GM21447 (cell line): ENCODE measurements at regions not wholly inside any gene's neighbourhood (a gene's known extent, or its start where the extent isn't known, plus 50 kb on each side); places are given as distances from the start of the nearest gene placed in this dataset.
"Not testable (repeated sequence)": the region's sequence is repeated elsewhere in the genome, so short reads cannot be mapped to it uniquely, and the experiment has no call there.

ENCODE experiments used
- ATAC-seq: cut with Tn5 transposase; IDR thresholded peaks from one replicate; pipeline ENCODE4 v1.9.1; 2021; ENCODE audit not compliant: unreplicated experiment

DNA sequence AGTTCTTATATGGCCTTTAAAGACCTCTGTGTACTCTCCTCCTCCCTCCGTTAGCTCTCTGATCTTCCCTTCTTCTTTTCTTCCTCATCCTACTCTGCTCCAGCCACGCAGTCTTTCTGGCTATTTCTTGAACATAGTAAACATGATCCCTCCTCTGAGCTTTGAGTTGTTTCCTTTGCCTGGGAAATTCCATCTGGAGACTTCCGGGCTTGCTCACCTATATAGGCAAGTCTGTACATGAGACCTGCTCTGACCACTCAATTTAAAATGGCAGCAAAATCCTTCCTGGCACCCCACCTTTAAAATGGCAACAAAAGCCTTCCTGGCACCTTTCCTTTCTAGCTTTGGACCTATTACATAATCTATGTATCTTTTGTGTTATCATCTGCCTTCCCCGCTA, 517.6 kb downstream of the TTLL7 start:
- not testable (repeated sequence) for ATAC-seq

DNA sequence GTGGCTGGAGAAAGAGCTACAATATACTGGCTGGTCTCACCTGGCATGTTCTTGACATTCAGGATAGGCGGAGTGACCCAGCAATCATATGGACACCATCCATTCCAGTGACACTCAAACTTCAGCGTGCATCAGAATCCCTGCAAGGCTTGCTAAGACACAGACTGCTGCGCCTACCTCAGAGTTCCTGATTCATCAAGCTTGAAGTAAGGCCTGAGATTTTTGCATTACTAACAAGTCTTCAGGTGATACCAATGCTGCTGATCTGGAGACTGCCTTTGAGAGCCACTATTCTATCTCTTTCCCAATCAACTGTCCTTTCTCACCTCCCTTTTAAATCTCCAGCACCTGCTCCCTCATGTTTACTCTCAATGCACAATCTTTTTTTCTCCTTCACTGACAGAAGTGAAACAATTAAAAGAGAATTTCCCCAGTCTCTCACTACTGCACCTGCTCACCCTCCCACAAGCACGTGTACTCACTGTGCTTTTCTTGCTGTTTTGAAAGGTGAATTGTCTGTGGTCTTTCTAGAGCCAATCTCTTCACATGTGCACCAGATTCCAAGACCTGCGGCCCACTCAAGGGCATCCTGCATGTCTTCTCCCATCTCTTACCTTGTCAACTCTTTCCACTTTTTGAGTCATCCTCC, 519.2 kb downstream of the TTLL7 start:
- ATAC-seq = peak; percentile 46

DNA sequence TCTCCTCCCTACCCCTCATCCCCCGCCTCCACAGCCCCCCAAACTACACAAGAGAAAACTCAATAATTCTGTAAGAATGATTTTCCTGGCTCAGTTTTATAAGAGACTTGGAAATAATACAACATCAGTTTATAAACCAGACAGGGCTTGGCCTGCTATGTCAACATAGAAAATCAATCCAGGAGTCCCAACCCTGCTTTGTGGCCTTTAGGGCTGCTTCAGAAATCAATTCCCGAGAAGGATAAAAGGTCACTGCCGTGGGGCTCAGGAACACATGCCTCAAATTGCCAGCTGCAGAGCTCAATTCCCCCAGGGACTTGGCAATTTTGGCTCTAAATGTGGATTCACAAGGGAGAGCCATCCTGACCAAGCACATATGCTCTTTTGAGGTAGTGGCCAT, 520.8 kb downstream of the TTLL7 start:
- not testable (repeated sequence) for ATAC-seq

DNA sequence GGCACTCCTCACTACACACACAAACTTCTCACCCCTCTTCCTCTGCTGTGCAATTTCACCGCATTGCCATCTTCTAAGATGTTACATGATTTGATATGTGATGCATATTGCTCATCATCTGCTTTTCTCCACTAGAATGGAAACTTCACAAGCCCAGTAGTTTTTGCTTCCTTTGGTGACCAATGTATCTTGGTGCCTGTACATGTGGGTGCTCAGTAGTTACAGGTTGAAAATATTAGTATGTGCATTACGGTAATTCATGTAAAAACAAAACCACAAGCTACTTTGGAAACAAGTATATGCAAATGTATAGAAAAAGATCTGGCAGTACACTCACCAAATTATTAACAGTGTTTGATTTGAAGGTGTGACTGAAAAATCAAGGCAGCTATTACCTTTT, 522.4 kb downstream of the TTLL7 start:
- ATAC-seq = not testable (repeated sequence)

DNA sequence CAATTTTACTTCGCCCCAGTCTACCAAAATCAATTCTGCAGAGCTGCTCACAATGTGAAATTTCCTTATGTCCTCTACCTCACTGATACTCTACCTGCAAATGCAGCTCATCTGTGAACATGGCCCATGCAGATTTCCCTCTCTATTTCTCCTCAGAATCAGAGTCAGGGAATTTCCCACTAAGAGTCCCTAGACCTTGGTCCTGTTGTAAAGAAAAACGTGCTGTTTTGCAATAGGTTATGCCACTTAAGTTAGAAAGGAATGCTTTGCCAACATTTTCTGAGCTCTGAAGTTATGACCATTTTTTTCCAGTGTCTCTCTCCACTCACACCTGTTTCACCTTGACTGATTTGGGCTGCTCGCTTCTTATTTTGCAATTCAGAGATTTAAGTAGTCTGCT, 524.0 kb downstream of the TTLL7 start:
- not testable (repeated sequence) for ATAC-seq

DNA sequence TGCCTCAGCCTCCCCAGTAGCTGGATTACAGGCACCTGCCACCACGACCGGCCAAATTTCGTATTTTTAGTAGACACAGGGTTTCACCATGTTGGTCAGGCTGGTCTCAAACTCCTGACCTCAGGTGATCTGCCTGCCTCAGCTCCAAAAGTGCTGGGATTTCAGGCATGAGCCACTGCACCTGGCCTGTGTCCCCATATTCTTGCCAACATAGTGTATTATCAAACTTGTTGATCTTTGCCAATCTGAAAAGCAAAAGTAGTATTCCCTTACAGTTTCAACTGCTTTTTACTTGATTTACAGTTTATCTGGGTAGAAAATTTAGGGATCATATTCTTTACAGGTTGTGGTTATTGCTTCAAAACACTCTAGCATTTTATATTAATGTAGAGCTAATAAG, 524.9 kb downstream of the TTLL7 start:
- ATAC-seq = not testable (repeated sequence)

DNA sequence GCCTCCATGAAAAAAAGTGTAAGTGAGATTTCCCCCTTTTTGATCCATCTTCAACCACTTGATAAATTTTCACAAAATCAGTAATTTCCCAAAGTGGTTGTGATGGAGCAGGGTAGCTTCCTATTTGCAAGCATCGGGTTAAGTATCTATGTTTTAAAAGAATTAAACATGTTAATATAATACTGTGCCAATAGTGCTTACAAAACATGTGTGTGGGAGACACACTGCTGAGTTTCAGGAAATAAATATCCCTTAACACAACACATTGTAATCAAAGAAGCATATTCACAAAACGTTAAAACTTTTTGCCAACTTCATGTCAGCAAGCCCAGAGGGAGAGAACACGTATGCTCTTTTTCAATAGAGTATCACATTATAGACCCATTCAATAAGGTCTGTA, 526.9 kb downstream of the TTLL7 start:
- not testable (repeated sequence) for ATAC-seq

DNA sequence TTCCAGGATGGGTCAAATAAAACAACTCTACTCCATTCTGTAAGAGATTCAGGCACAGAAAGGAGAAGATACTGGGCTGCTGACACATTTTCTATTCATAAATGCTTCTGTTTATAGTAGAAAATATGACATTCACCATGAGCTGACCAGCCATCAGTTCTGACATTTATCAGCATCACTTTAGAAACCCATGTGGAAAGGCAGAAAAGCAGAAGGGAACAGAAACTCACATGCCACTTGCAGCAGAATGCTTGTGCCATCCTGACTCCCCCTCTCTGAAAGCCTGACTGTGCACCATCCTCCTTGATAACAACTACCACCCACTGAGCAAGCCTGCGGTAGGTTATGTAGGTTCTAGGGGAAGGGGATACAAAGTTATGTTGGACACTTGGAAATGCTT, 527.7 kb downstream of the TTLL7 start:
- not testable (repeated sequence) for ATAC-seq

DNA sequence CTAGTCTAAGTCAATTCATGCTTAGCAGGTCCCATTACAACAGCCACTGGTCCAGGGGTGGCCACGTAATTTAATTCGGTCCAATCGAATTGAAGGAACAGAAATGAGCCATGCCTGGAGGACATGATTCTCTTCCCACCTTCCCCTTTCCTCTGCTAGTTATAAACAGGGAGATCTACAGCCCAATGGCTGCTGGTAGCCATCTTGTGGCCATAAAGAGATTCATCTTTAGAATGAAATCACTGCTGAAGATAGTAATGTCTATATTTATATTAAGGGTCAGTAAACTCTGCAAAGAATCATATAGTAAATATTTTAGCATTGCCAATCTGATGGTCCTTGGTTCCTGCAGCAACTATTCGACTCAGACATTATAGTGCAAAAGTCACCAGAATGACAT, 530.6 kb downstream of the TTLL7 start:
- not testable (repeated sequence) for ATAC-seq

DNA sequence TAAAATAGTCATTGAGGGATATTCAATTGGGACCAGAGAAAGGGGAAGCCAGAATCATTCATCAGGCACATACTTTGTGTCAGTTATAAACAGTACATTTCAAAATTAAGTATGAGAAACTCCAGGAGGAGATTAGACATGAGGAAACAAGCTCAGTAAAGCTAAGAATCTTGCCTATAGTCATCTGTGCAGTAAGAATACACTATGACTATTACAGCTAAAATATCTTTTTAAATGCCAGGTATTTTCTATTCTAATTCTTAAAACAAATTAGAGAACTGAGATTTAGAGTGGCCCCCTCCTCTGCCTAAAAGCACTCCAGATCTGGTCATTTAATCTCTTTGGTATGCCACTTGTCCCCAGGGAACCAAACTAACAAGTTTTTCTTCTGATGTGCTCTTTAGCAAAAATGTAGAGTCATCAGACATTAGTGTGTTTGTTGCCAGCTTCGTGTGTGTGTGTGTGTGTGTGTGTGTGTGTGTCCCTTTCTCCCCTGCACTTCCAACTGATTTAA, 541.1 kb downstream of the TTLL7 start:
- ATAC-seq = not testable (repeated sequence)

DNA sequence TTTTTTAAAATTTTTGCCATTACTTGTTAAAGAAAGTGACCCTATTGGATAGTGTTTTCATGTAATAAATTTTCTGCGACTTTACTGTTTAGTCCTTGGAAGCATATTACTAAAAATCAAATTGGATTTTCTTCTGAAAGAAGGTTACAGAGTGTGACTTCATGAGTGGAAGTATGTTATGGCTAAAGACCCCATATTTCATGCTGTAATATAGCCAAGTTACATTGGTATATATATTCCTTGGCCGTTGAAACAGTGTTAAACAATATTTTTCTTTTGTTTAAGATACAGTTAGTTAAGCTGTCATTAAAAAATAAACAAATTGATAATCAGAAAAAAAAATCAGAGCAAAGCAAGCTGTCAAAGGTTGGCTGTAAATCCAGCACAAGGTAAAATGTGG, 541.7 kb downstream of the TTLL7 start:
- ATAC-seq = not testable (repeated sequence)

DNA sequence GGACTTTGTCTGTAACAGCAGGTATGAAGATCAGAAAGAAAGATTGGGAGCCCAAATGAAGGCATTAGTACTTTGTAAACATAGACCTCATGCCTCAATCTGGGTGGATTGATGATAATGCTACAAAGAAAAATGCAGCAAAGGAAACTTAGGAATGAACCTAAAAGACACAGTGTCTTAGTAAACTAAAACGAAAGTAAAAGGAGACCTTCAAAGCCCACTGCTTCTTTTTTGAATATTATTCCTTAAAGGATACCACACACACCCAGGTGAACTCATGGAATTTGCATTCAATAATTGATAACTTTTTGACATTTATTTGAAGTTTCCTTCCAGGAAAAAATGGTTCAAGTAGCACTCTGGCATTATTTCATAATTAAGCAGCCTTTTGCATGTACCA, 543.2 kb downstream of the TTLL7 start:
- ATAC-seq = not testable (repeated sequence)

DNA sequence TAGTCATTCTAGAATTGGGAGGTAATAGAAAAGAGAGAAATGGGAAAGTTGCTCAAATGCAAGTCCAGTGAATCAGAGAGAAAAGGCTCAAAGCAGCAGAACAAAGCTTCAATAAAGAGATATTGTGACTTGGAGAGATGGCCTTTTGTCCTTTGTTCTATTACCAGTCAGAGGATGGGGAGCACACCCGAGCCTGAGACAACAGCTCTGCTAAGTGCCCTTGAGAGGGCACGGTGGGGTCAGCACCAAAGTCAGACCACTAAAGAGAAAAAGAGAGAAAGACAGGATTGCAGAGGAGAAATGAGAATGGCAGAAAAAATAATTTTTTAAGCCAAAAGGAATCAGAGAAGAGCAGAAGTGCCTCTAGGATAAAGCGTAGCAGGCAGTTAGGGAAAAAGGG, 553.1 kb downstream of the TTLL7 start:
- ATAC-seq = not testable (repeated sequence)

DNA sequence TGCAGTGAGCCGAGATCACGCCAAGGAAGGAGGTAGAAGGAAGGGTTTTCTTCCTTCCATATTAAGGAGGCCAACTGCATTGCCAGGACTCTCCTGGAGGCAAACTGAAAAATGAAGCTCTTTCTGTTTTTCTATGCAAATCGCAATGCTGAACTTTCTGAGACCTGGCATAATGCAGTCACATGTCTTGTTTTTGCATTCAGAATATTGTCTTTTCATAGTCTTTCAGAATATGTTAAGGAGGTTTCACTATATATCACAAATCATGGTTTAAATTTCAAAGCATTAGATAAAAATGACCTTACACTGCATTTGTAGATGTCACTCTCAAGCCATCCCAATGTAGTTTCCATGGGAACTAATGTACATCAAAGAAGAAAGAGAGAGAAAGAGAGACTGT, 556.5 kb downstream of the TTLL7 start:
- ATAC-seq = not testable (repeated sequence)

DNA sequence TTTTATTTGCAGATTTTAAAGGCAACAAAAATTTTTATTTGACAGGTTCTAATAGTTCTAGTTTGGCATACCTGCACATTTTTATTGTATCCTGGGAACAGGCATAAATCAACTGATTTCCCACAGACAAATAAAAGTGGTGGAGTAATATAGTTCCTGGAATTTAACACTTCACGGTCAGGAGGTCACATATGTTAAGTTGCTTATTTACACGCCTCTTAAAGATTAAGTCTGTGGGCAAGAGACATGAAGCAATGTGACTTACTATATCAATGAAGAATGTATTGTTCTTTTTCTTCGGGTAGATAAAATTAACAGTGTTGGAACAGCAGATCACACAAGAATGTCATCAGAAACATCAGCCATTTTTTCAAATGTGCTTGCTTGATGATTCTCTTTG, 558.3 kb downstream of the TTLL7 start:
- not testable (repeated sequence) for ATAC-seq

DNA sequence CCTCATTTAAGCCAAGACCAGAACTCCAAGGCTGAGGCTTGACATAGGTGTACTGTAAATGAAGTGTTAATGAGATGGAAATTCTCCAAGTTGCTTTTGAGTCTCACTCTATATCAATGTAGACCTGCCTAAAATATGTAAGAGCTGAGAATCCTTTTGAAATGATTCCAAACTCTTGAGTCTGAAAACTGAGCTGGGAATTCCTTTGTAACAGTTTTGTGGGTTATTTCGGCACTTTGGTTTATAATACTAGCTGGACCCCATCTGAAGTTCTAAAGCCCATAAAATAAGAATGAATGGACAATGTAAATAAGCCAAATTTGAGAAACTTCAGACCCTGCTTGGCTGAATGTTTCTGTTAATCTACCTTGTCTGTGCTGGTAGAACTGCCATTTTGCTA, 558.9 kb downstream of the TTLL7 start:
- ATAC-seq = not testable (repeated sequence)

DNA sequence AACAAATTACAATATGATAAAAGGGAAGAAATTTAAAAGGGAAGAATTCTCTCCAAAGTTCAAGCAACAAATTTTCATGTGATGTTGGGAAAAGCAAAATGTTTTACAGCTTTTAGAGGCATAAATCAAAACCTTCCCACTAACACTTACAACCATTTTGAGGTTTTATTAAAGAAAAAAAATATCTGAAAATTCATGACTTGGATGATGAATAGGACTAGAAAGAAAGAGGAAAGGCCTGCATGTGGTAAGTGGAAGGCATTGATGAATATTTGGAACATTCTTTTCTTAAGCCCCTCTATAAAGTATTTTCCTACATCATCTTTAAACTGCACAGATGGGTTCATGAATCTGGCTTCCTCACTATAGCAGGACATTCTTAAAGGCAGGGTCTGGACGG, 560.6 kb downstream of the TTLL7 start:
- ATAC-seq = not testable (repeated sequence)

DNA sequence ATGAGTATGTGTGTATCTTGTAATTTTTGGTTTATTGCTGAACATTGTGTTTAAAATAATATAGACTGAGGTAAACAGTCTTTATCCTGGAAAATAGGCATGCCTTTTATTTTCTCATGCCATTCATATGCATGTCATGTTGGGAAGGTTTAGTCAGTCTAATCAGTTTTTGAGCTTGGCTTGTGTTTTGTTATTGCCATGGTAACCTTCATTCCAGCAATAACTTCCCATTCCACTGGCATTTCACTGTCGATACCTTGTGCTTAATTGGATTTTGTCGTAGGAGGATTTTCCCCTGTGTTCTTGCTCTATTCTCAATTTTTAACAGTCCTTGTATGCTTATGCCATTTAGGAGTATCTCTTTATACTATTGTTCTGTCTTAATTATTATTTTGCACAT, 563.6 kb downstream of the TTLL7 start:
- ATAC-seq = not testable (repeated sequence)

DNA sequence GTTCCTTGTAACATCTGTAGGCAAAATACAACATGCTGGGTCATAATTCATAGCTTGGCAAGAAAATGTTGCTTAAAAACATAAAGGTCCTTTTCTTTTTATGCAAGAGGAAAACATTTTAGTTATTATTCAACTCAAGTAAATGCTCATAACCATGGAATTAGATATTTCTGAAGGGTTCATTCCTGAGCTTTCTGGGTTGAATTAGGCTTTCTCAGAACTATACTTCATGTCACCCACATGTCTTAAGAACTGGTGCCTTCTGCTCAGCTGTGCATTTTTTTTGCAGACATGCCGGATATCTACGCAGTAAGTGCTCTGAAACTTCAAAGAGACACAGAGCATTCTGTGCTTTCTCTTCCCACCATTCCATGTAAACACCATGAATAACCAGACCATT, 571.4 kb downstream of the TTLL7 start:
- ATAC-seq = not testable (repeated sequence)

DNA sequence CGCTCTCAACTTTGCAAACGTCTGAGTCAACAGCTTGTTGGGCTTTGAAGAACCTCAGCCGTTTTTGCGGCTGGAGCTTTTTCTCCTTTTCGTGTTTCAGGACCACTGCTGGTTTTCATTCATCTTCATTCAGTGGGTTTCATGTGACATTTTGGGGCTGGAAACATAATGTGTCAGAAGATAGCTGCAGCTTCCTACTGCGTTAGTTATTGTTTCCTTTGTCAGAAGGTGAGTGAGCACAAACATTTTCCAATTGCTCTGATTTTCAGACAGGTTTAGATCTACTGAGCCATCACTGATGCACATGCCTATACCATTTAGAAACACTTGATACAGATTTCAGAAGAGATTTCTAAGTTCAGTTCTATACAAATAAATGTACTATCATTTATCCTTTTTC, 575.5 kb downstream of the TTLL7 start:
- ATAC-seq = not testable (repeated sequence)

DNA sequence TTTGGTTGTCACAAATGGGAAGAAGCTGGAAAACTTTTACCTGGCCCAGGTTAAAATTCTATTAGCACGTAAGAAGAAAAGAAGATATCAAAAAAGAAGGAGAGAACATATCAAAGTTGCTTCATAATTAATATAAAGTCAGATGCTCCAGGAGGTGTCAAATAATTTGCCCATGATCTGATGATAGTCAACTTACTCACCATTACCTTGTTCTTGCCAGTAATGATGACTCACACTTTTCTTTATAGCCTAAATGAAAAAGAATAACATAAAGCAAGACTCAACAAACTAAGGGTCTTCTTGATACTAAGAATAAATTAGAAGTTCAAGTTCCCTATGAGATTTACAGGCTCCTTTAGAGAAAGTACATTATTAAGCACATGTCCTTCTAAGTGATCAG, 580.4 kb downstream of the TTLL7 start:
- ATAC-seq = no peak

DNA sequence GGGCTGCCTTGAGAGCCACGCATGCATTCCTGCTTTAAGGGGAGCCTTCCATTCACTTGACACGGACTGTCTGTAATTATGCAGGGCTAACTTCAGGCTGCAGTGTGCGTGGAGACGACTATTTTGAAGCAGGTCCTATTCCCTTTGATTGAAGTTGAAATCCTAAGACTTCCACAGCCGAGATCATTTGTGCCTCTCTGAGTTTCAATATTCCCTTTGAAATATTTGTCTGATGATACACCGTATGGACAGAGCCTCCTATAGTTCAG, 585.2 kb downstream of the TTLL7 start:
- ATAC-seq = not testable (repeated sequence)

DNA sequence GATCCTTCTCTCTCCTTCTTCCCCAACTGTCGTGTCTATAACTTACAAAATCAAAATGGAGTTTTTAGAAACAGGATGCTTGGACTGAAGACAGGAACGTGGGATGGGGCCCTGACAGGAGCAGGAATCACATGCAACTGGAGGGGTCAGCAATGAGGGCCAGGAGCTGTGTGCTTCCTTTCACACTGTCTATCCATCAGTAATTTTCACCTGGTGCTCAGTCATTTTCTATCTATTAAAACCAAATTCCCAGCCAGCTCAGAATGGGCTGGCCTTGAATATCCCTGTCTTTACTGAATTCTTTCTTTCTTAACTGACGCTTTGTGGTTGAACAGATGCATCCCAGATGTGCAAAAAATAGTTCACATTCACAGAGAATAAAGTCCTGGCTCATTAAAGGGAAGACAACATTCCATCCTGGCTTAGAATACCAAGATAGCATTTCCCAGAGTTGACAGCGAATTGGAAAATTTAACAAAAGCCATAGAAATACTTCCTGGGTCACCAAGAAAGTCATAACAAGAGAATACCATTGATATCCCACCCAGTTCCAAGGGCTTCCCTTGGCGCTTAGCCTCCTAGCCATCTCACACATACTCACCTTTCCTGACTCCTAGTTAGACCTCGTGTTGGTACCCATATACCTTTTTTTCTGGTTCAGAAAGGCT, 588.1 kb downstream of the TTLL7 start:
- not testable (repeated sequence) for ATAC-seq
